ENCODE measurements at regions not wholly inside any gene's neighbourhood (a gene's known extent, or its start where the extent isn't known, plus 50 kb on each side); places are given as distances from the start of the nearest gene placed in this dataset.

GRCh38 chr6:7045331-7045730, 62.4 kb upstream of the RREB1 start:
- H3K27ac ChIP-seq: no peak overlapping the region
- no peaks in the 10 kb centered on the region for H3K9me3 ChIP-seq
- H3K27me3 ChIP-seq: no peaks in the 10 kb centered on the region
- TF ChIP-seq EP300 (IDR thresholded peaks at IDR 0.05) (no peak), POLR2A (IDR thresholded peaks at IDR 0.05) (no peak), CTCF (IDR thresholded peaks at IDR 0.05) (no peak), POLR2AphosphoS5 (IDR thresholded peaks at IDR 0.05) (no peak)
- intact Hi-C loops (cut with DNase I): no loop called here
- no peak for DNase-seq
- 94 to 95% methylated on average over 4 of the region's 4 CpGs for WGBS, 2 donors
- no peaks in the 10 kb centered on the region for H3K36me3 ChIP-seq
- no peaks in the 10 kb centered on the region for H3K4me1 ChIP-seq
- H3K4me3 ChIP-seq: no peak overlapping the region

- H3K4me3 ChIP-seq: no peak overlapping the region
- no peak for DNase-seq
- no peaks in the 10 kb centered on the region for H3K27me3 ChIP-seq
- intact Hi-C loops (cut with DNase I): no loop called here
- 96% methylated on average over 1 of the region's 1 CpG for WGBS, 2 donors
- no peaks in the 10 kb centered on the region for H3K9me3 ChIP-seq
- no peak overlapping the region for H3K27ac ChIP-seq
- H3K4me1 ChIP-seq: no peaks in the 10 kb centered on the region
- H3K36me3 ChIP-seq: no peaks in the 10 kb centered on the region
- no peak for TF ChIP-seq POLR2AphosphoS5 (IDR thresholded peaks at IDR 0.05)
- TF ChIP-seq EP300 (IDR thresholded peaks at IDR 0.05): no peak
- no peak for TF ChIP-seq POLR2A (IDR thresholded peaks at IDR 0.05)
- no peak for TF ChIP-seq CTCF (IDR thresholded peaks at IDR 0.05)
These were observed 62.0 kb upstream of the RREB1 start for GRCh38 chr6:7045746-7046145.

- Histone ChIP-seq H3K9me3 (no peaks in the 10 kb centered on the region), H3K27ac (no peak overlapping the region), H3K27me3 (no peaks in the 10 kb centered on the region), H3K4me1 (peaks cover 0 to 13% (median 11%) of the 10 kb centered on the region in 4 donors), H3K4me3 (no peak overlapping the region), H3K36me3 (no peaks in the 10 kb centered on the region)
- WGBS, 2 donors: 43 to 52% methylated on average over 1 of the region's 1 CpG
- TF ChIP-seq CTCF (IDR thresholded peaks at IDR 0.05) (no peak), POLR2A (IDR thresholded peaks at IDR 0.05) (no peak), POLR2AphosphoS5 (IDR thresholded peaks at IDR 0.05) (no peak), EP300 (IDR thresholded peaks at IDR 0.05) (no peak)
- no peak for DNase-seq
- intact Hi-C loops (cut with DNase I): no loop called here
These were observed 60.6 kb upstream of the RREB1 start for GRCh38 chr6:7047128-7047527.

- Histone ChIP-seq H3K4me3 (no peak overlapping the region), H3K27ac (no peak overlapping the region), H3K27me3 (no peaks in the 10 kb centered on the region), H3K9me3 (no peaks in the 10 kb centered on the region), H3K36me3 (no peaks in the 10 kb centered on the region), H3K4me1 (peaks cover 0 to 20% (median 12%) of the 10 kb centered on the region in 4 donors)
- DNase-seq: no peak
- WGBS, 2 donors: 71 to 78% methylated on average over 3 of the region's 3 CpGs
- intact Hi-C loops (cut with DNase I): no loop called here
- no peak for TF ChIP-seq CTCF (IDR thresholded peaks at IDR 0.05)
- no peak for TF ChIP-seq POLR2A (IDR thresholded peaks at IDR 0.05)
- TF ChIP-seq EP300 (IDR thresholded peaks at IDR 0.05): no peak
- no peak for TF ChIP-seq POLR2AphosphoS5 (IDR thresholded peaks at IDR 0.05)
These were observed 59.8 kb upstream of the RREB1 start for GRCh38 chr6:7047966-7048365.

- Histone ChIP-seq H3K9me3 (no peaks in the 10 kb centered on the region), H3K4me1 (peaks cover 0 to 20% (median 12%) of the 10 kb centered on the region in 4 donors), H3K36me3 (no peaks in the 10 kb centered on the region), H3K27me3 (no peaks in the 10 kb centered on the region), H3K4me3 (no peak overlapping the region), H3K27ac (no peak overlapping the region)
- TF ChIP-seq EP300 (IDR thresholded peaks at IDR 0.05) (no peak), POLR2A (IDR thresholded peaks at IDR 0.05) (no peak), POLR2AphosphoS5 (IDR thresholded peaks at IDR 0.05) (no peak), CTCF (IDR thresholded peaks at IDR 0.05) (no peak)
- no peak for DNase-seq
- WGBS, 2 donors: 83 to 92% methylated on average over 2 of the region's 2 CpGs
- intact Hi-C loops (cut with DNase I): no loop called here
These were observed 58.9 kb upstream of the RREB1 start for GRCh38 chr6:7048894-7049293.
